HK-2 (cell line): ENCODE measurements at regions not wholly inside any gene's neighbourhood (a gene's known extent, or its start where the extent isn't known, plus 50 kb on each side); places are given as distances from the start of the nearest gene placed in this dataset.

Experiments used
- DNase-seq: peaks from one replicate; pipeline ENCODE4 v3.0.0-alpha.2; 2018; ENCODE audit not compliant: unreplicated experiment

- DNase-seq, result no peak
Measured at GRCh38 chr20:4513720-4514119, 172.5 kb upstream of the PRNP start.

- no peak for DNase-seq
Measured at GRCh38 chr20:4512891-4513550, 173.2 kb upstream of the PRNP start.

GRCh38 chr20:4511776-4512175, 174.5 kb upstream of the PRNP start:
- no peak for DNase-seq

GRCh38 chr20:4509825-4510522, 176.3 kb upstream of the PRNP start:
- no peak for DNase-seq

- no peak for DNase-seq
Measured at GRCh38 chr20:4508773-4509172, 177.5 kb upstream of the PRNP start.

GRCh38 chr20:4507288-4507719, 179.0 kb upstream of the PRNP start:
- DNase-seq, result no peak

GRCh38 chr20:4504814-4505213, 181.4 kb upstream of the PRNP start:
- DNase-seq, result no peak

GRCh38 chr20:4502756-4503155, 183.5 kb upstream of the PRNP start:
- no peak for DNase-seq

GRCh38 chr20:4493386-4493785, 192.9 kb upstream of the PRNP start:
- DNase-seq, result no peak

GRCh38 chr20:4491643-4492042, 194.6 kb upstream of the PRNP start:
- no peak for DNase-seq

- no peak for DNase-seq
Measured at GRCh38 chr20:4490606-4491280, 195.5 kb upstream of the PRNP start.

GRCh38 chr20:4490045-4490444, 196.2 kb upstream of the PRNP start:
- DNase-seq, result no peak

GRCh38 chr20:4488407-4489339, 197.6 kb upstream of the PRNP start:
- DNase-seq, result peak; percentile 11

- DNase-seq, result no peak
Measured at GRCh38 chr20:4484379-4484997, 201.8 kb upstream of the PRNP start.

GRCh38 chr20:4483961-4484360, 202.3 kb upstream of the PRNP start:
- no peak for DNase-seq

GRCh38 chr20:4483486-4483885, 202.8 kb upstream of the PRNP start:
- no peak for DNase-seq

GRCh38 chr20:4480104-4480503, 206.2 kb upstream of the PRNP start:
- no peak for DNase-seq

- no peak for DNase-seq
Measured at GRCh38 chr20:4476903-4477500, 209.3 kb upstream of the PRNP start.

- DNase-seq, result no peak
Measured at GRCh38 chr20:4472906-4473305, 213.3 kb upstream of the PRNP start.

GRCh38 chr20:4471221-4471620, 215.0 kb upstream of the PRNP start:
- DNase-seq, result no peak

- no peak for DNase-seq
Measured at GRCh38 chr20:4470375-4470774, 215.9 kb upstream of the PRNP start.
